M059J (cell line): ENCODE measurements at regions not wholly inside any gene's neighbourhood (a gene's known extent, or its start where the extent isn't known, plus 50 kb on each side); places are given as distances from the start of the nearest gene placed in this dataset.
"Not testable (repeated sequence)": the region's sequence is repeated elsewhere in the genome, so short reads cannot be mapped to it uniquely, and the experiment has no call there.

Source experiments
- DNase-seq: peaks from one replicate; pipeline ENCODE4 v3.0.0-alpha.2; 2012; ENCODE audit warnings: low read depth

DNA sequence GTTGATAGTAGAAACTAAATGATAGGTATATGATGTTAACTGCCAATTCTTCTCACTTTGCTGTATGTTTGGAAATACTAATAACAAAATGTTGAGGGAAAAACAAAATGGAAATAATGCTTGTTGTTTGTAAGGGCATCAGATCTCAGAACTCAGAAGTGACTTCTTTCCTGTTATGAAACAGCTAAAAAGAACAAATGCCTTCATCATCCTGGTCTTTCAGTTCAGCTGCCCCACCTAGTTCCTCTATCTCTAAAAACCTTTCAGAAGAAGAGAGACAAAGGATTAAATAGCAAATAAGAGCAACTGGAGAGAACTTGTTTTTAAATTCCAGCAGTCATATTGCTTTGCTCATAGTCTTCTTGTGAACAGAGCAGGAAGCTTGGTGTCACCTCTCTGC lies 345.3 kb upstream of the NCAM1 start:
- no peak for DNase-seq

DNA sequence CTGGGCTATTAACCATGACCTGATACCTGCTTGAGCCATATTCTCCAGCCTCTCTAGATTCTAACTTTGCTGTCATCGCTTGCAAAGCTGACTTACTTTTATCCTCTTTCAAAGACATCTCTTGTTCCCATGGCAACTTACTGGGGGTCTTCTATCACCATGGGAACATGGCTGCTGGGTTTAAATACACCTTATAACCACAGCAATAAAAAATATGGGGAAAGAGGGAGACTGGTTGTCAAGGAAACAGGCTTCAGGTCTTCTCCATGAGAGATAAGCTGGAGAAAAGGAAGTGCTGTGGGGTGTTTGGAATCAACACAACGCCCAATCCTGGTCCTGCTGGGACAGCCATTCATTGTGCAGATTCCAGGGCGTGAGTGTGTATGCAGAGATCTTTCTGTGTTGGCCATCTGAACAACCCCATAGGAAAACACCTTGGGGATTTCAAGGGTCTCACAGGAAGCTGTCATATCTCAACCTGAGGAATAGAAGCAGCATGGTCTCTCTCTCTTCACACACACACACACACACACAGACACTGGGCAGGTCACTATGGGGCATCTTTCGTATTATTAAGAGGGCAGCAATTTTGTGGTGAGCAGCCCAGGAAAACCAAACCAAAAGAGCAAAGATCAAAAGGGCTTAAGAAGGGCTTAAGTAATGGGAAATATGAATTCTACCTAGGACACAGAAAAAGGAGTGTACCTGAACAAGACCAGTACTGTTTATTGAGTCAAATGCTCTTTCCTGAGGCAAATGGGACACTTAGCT lies 344.7 kb upstream of the NCAM1 start:
- DNase-seq = no peak

DNA sequence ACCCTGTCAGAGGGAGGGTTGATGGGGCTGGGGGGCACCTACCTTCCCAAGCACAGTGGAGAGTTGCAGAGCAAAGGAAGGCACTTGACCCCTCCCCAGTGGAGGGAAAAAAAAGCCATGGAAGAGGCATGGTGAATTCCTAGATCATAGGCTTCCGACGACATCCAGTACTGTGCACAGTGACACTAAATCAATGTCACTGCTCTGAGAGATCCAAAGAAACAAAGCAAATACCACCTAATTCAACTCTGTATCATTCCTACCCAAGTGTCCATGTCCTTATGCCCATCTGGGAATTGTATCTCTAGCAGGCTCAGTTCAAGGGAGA lies 344.2 kb upstream of the NCAM1 start:
- no peak for DNase-seq

GRCh38 chr11:112617977-112618826 lies 343.0 kb upstream of the NCAM1 start:
- DNase-seq = peak; percentile 24

GRCh38 chr11:112619106-112619505 lies 342.1 kb upstream of the NCAM1 start:
- no peak for DNase-seq

- DNase-seq = peak; percentile 47
These were observed 340.4 kb upstream of the NCAM1 start for GRCh38 chr11:112620621-112621394.

DNA sequence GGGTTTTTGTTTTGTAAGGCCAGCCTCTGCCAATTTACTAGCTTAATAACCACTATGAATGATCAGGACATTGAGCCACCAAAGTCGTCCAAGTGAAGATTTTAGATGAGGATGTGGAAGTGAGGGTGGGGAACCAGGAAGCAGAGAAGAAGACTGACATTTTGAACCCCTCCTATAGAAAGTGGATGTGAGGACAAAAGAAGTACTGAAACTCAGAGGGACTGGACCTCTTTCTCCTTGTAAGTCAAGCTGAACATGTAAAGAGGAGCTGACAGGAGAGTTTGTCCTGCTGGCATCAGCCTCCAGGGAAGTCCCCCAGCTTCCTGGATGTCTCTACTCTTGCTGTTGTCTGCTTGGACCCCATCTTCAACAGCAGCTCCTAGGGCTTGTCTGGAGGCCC lies 338.2 kb upstream of the NCAM1 start:
- no peak for DNase-seq

- no peak for DNase-seq
These were observed 336.8 kb upstream of the NCAM1 start for GRCh38 chr11:112624431-112624830.

DNA sequence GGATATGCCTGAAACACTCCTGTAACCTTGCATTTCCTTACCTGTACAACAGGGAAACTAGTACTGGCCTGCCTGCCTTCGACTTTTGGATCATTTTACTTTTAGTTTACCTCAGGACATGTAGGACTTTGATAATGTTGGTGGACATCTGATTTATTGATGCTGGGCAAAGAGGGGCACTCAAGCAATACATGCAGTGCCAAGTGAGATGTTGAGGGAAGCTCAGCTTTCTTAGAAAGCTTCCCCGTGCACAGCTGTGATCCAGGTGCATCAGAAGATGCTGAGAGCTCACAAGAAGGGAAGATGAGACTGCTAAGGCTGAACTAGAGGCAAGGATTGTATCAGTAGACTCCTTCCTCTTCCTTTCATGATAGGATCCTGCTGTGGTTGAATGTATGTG lies 336.2 kb upstream of the NCAM1 start:
- DNase-seq = not testable (repeated sequence)

- no peak for DNase-seq
These were observed 335.4 kb upstream of the NCAM1 start for GRCh38 chr11:112625814-112626213.

GRCh38 chr11:112626731-112627130 lies 334.5 kb upstream of the NCAM1 start:
- no peak for DNase-seq

- DNase-seq = no peak
These were observed 333.6 kb upstream of the NCAM1 start for GRCh38 chr11:112627588-112628045.

- no peak for DNase-seq
These were observed 332.5 kb upstream of the NCAM1 start for GRCh38 chr11:112628676-112629075.

GRCh38 chr11:112630496-112630895 lies 330.7 kb upstream of the NCAM1 start:
- DNase-seq = no peak

GRCh38 chr11:112631333-112631732 lies 329.9 kb upstream of the NCAM1 start:
- no peak for DNase-seq

DNA sequence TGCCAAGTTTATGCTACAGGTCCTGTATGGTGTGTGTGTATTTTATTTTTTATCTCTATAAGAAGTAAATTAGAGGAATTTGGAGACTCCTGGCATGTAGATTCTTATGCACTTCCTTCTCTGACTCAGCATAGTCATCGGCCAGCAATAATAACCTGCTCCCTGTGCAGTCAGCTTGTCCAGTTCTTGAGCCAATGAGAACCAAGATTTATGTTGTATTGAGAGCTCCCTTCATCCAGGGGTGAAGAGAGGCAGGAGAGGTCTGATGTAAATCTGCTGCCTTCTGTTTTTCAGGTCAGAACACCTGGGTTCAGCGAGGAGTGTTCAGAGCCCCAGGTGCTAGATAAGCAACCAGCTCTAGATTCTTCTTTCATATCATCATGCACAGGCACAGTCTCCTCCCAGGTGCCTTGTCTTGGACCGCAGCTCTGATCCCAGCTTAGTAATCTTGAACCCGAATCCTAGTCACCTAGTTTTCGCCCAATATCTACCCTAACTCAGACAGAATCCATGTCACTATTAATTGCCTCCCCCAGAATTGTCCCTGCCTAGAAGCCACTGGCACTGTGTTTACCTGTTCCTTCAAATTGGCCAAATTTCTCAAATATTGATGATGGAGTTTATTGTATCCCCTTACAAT lies 328.2 kb upstream of the NCAM1 start:
- no peak for DNase-seq

DNA sequence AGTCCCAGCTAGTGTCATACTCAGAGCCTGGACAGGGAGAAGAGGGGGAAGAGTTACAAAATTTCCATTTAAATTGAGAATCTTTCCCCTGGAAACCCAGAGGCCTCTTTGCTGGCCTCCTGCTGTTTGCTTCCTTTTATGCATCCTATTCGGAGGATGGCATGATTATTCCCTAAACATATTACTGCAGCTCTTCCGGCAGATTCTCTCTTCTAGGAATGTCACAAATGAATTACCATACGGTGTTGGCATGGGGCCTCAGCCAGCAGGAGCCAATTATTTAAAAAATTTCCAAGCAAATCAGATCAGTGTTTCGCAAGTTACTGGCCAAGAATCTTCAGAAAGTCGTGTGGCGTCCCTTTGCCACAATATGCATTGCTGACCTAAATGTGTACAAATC lies 326.7 kb upstream of the NCAM1 start:
- DNase-seq = no peak

GRCh38 chr11:112634995-112635737 lies 326.1 kb upstream of the NCAM1 start:
- no peak for DNase-seq

DNA sequence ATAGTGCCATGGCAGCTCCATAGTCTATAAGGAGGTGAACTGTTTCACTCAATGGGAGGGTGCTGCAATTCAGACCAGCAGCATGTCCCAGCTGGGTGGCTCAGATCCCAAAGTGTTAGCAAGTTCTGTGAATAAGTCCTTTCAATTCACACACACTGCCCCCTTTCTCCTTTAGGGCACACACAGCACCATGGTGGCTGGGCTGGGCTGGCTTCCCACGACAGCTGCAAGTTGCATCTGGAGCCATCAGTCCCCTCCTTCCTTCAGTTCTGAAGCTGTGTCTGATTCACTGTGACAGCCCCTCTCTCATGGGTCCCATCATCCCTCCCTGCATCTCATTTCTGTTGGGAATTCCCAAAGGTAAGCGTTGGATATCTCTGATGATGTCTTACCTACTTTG lies 324.1 kb upstream of the NCAM1 start:
- DNase-seq = no peak

DNA sequence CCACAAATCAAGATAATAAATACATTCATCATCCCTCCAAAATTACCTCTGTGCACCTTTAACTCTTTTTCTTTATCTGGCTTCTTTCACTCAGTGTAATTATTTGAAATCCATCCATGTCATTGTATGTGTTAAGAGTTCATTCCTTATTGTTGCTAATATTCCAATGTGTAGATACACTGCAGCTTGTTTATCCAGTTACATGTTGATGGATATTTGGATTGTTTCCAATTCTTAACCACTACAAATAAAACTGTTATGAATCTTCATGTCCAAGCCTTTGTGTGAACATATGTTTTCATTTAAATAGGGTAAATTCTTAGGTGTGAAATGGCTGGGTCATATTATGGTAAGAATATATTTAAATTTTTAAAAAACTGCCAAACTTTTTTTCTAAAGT lies 323.3 kb upstream of the NCAM1 start:
- no peak for DNase-seq

DNA sequence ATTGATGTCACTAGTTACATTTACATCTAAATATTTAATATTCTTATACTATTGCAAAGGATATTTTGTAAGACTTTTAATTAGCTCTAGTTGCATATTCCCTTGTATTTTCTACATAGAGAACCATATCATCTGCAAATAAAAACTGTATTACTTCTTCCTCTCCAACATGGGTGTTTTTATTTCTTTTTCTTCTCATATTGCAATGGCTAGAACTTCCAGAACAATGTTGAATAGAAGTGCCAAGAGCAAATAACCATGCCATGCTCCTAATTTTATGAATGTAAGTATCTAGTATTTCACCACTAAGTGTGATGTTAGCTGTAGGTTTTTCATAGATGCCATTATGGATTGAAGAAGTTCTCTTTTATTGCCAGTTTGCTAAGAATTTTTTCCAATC lies 321.8 kb upstream of the NCAM1 start:
- DNase-seq = no peak
